ENCODE measurements at regions not wholly inside any gene's neighbourhood (a gene's known extent, or its start where the extent isn't known, plus 50 kb on each side); places are given as distances from the start of the nearest gene placed in this dataset.

DNA sequence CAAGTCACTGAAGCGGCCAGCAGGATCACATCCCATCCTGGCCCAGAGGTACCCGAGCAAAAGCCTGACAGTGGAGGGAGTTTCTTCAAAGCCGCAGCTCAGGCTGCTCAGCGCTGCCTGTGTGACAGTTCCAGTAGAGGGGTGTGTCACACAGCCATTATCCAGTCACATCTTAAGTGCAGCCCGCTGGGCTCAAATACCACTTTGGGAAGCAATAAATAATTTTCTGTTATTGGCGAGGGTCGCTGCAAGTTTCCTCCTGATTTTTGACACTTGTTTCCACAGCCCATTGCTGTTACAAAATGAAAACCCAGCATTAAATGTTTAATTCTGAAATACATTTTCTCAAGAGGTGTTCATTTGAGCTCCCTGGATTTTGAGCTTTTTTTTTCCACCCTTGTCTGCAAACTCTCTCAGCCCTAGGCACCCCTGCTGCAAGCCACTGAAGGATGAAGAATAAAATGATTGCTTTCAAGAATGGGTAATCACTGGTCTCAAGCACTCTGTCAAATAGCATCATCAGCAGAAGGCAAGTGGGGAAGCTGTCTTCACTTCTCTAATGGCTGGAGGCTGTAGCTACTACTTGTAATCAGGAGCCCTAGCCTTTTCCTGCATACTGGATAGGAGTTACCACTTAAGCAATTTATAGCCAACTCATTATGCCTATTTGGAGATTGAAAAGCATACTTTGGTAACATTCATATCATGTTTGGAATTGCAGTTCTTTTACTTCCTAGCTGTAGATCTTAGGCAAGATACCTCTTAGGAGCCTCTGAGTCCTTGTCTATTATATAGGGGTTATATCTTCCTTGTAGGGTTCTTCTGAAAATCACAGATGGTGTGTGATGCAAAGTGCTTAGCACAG is 373.7 kb downstream of the METTL15 start (continued):
- TF ChIP-seq TCF4 (CRISPR knock-in tag; IDR thresholded peaks at IDR 0.05; ENCODE audit: borderline replicate concordance), result no peak
- no peak for TF ChIP-seq OSR1 (CRISPR knock-in tag; IDR thresholded peaks at IDR 0.05)
- no peak for TF ChIP-seq ZC3H10 (CRISPR knock-in tag; IDR thresholded peaks at IDR 0.05)
- no peak for TF ChIP-seq SNAI2 (CRISPR knock-in tag; IDR thresholded peaks at IDR 0.05)
- no peak for TF ChIP-seq TSHZ2 (CRISPR knock-in tag; IDR thresholded peaks at IDR 0.05)
- TF ChIP-seq ISL1 (CRISPR knock-in tag; IDR thresholded peaks at IDR 0.05), result no peak
- no peak for TF ChIP-seq ZFP30 (CRISPR knock-in tag; IDR thresholded peaks at IDR 0.05)
- no peak for TF ChIP-seq ZNF8 (CRISPR knock-in tag; IDR thresholded peaks at IDR 0.05)

GRCh38 chr11:28480406-28480805 is 372.2 kb downstream of the METTL15 start:
- no peak for ATAC-seq
- no peak for TF ChIP-seq TSHZ2 (CRISPR knock-in tag; IDR thresholded peaks at IDR 0.05)
- TF ChIP-seq GLIS3 (CRISPR knock-in tag; IDR thresholded peaks at IDR 0.05), result no peak
- TF ChIP-seq, protein P1, sequence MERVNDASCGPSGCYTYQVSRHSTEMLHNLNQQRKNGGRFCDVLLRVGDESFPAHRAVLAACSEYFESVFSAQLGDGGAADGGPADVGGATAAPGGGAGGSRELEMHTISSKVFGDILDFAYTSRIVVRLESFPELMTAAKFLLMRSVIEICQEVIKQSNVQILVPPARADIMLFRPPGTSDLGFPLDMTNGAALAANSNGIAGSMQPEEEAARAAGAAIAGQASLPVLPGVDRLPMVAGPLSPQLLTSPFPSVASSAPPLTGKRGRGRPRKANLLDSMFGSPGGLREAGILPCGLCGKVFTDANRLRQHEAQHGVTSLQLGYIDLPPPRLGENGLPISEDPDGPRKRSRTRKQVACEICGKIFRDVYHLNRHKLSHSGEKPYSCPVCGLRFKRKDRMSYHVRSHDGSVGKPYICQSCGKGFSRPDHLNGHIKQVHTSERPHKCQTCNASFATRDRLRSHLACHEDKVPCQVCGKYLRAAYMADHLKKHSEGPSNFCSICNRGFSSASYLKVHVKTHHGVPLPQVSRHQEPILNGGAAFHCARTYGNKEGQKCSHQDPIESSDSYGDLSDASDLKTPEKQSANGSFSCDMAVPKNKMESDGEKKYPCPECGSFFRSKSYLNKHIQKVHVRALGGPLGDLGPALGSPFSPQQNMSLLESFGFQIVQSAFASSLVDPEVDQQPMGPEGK (CRISPR knock-in tag; IDR thresholded peaks at IDR 0.05; ENCODE audit: borderline replicate concordance), result no peak
- no peak for TF ChIP-seq ZFP30 (CRISPR knock-in tag; IDR thresholded peaks at IDR 0.05)
- no peak for TF ChIP-seq PPARA (CRISPR knock-in tag; IDR thresholded peaks at IDR 0.05; ENCODE audit: borderline replicate concordance)

DNA sequence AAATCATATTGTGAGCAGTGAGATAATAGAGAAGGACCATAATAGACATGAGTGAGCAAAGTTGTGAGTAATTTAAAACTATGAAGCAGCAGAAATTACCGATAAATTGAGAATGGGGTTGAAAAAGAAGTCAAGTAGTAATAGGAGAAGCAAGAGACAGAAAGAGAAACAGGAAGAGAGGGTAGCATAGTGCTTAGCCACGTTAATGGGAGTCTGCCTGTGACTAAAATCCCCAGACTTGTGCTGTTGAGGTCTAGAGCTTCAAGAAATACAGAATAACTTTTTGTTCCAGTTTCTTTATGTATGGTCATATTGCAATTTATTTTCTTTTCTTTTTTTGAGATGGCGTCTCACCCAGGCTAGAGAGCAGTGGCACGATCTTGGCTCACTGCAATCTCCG is 368.7 kb downstream of the METTL15 start:
- no peak for ATAC-seq
- TF ChIP-seq ZC3H10 (CRISPR knock-in tag; IDR thresholded peaks at IDR 0.05) (no peak), SNAI2 (CRISPR knock-in tag; IDR thresholded peaks at IDR 0.05) (no peak), ZNF70 (CRISPR knock-in tag; IDR thresholded peaks at IDR 0.05) (no peak), GLIS3 (CRISPR knock-in tag; IDR thresholded peaks at IDR 0.05) (no peak), BACH2 (CRISPR knock-in tag; IDR thresholded peaks at IDR 0.05; ENCODE audit: borderline replicate concordance) (no peak), TSHZ2 (CRISPR knock-in tag; IDR thresholded peaks at IDR 0.05) (no peak), ISL1 (CRISPR knock-in tag; IDR thresholded peaks at IDR 0.05) (no peak), TCF4 (CRISPR knock-in tag; IDR thresholded peaks at IDR 0.05; ENCODE audit: borderline replicate concordance) (no peak), TOX (CRISPR knock-in tag; IDR thresholded peaks at IDR 0.05; ENCODE audit: borderline replicate concordance) (no peak)
- TF ChIP-seq, protein P2, sequence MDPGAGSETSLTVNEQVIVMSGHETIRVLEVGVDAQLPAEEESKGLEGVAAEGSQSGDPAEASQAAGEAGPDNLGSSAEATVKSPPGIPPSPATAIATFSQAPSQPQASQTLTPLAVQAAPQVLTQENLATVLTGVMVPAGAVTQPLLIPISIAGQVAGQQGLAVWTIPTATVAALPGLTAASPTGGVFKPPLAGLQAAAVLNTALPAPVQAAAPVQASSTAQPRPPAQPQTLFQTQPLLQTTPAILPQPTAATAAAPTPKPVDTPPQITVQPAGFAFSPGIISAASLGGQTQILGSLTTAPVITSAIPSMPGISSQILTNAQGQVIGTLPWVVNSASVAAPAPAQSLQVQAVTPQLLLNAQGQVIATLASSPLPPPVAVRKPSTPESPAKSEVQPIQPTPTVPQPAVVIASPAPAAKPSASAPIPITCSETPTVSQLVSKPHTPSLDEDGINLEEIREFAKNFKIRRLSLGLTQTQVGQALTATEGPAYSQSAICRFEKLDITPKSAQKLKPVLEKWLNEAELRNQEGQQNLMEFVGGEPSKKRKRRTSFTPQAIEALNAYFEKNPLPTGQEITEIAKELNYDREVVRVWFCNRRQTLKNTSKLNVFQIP (CRISPR knock-in tag; IDR thresholded peaks at IDR 0.05; ENCODE audit: borderline replicate concordance, low read depth), result no peak
